ENCODE measurements at regions not wholly inside any gene's neighbourhood (a gene's known extent, or its start where the extent isn't known, plus 50 kb on each side); places are given as distances from the start of the nearest gene placed in this dataset.

GRCh38 chr2:120447127-120447785 lies 101.3 kb downstream of the INHBB start:
- TF ChIP-seq EZH2phosphoT487 (IDR thresholded peaks at IDR 0.05): no peak
- TF ChIP-seq EZH2 (IDR thresholded peaks at IDR 0.05): no peak
